T47D (cell line): ENCODE measurements at regions not wholly inside any gene's neighbourhood (a gene's known extent, or its start where the extent isn't known, plus 50 kb on each side); places are given as distances from the start of the nearest gene placed in this dataset.

Experiments
- DNase-seq, 2 experiments: peaks; one replicate each; pipeline versions ENCODE4 v3.0.0 to v3.0.0-alpha.2; 2011 to 2012; ENCODE audit warnings: low read depth in 1 of 2, low spot score in 1 of 2
- JUND ChIP-seq: IDR thresholded peaks from 2 replicates; pipeline ENCODE4 v1.6.1; 2012; ENCODE audit warnings: low read depth
- in situ Hi-C: cut with HindIII; loops from 2 replicates; pipeline ENCODE4 v1.10.0; 2016; ENCODE audit warnings: low sequenced_read_pairs, low pct_unique_long_range_greater_than_20kb

GRCh38 chr2:129699781-129700573 is 279.5 kb upstream of the RAB6C start:
- no peak for TF ChIP-seq JUND
- no peak for DNase-seq
- in situ Hi-C loops, result no loop called here

DNA sequence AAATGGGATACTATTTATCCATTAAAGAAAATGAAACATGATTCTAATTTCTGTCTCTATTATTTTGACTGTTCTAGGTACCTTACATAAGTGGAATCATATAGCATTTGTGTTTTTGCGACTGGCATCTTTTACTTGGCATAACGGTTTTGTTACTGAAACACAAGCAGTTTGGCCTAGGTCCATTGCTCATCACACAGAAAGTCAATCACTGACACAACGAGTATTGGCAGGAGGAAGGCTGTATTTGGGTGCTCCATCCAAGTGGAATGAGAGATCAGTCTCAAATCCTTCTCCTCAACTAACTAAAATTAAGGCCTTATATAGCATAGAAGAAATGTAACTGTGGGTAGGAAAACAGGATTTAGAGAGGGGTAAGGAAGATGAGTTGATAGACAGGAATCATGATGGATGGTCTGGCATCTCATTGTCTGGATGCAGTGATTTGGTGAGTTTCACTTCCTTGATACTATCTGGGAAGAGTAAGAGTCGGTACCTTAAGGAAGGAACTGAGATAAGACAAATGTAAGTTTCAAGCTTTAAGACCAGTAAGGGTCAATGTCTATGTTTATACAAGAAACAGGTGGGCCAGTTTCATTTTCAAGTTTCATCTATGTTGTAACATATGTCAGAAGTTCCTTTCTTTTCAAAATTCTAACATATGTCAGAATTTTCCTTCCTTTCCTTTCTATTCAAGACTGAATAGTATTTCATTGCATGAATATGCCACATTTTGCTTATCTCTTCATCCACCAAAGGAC is 276.9 kb upstream of the RAB6C start:
- DNase-seq, result no peak
- in situ Hi-C loops, result no loop called here
- no peak for TF ChIP-seq JUND

GRCh38 chr2:129705085-129705484 is 274.4 kb upstream of the RAB6C start:
- in situ Hi-C loops, result no loop called here
- peak in 1 of 2 experiments; percentile 25 for DNase-seq
- no peak for TF ChIP-seq JUND

- TF ChIP-seq JUND, result no peak
Measured at GRCh38 chr2:129707800-129708199, 271.7 kb upstream of the RAB6C start.

DNA sequence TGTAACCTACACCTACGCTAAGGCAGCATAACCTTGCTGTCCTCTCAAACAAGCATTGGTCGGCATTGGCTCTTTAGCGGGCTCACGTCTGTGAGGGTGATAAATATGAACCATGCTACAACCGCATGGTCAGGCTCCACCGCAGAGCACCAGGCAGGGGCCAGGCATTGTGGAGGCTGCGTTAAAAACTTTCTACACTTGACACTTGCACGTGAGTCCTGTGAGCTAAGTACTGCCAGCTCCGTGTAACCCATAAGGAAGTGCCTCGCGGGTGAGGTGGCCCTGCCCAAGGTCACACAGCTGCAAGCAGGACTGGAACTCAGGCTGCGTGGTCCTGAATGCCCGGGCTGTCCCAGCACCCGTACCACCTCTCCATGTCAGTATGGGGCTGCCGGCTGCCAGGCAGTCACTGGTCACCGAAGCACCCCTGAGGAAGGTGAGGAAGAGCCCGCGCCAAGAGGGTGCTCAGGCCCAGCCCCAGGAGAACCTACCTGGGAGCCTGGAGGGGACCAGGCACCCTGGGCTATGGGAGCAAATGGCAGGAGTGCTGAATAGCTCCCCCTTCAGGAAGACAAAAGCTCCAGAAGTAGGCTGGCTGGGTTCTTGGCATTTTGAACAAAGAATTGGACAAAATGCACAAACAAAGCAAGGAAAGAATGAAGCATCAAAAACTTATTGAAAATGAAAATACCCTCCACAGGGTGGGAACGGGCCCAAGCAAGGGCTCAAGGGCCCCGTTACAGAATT is 271.1 kb upstream of the RAB6C start:
- TF ChIP-seq JUND, result no peak
- in situ Hi-C loops, result no loop called here

More at GRCh38 chr2:129707800-129708199, 271.7 kb upstream of the RAB6C start:
- no peak for DNase-seq
- in situ Hi-C loops, result no loop called here

GRCh38 chr2:129709001-129709955 is 270.2 kb upstream of the RAB6C start:
- in situ Hi-C loops, result no loop called here
- TF ChIP-seq JUND, result no peak
- DNase-seq, result no peak

More for the DNA sequence above, 271.1 kb upstream of the RAB6C start:
- DNase-seq, result no peak

DNA sequence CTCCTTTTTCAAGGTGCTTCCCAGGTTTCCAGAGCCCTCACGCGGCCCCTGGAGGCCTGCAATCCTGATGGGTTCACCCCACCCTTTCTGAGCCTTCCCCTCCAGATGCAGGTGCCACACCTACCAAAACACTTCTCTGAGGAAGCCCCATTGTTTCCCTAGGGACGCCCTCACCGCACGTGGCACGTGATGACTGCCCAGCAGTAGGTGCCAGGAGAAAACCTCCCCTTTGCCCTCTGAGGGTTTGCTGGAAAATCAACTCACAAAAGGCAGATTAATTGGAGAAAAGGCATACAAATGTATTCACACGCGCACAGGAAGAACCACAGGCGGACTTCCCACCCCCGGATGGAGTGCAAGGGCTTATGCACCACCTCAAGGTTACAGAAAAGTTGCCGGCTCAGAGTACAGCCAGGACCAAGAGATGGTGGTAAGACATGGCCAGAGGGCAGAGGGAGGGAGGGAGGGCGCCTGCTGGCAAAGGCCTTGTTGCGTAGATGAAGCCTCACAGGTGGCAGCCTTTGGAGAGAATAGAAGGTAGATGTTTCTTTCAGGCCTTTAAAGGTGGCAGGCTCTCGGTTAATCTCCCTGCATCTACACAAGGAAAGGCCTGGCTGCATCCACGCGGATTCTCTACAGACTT is 269.4 kb upstream of the RAB6C start:
- DNase-seq, result no peak
- TF ChIP-seq JUND, result no peak
- in situ Hi-C loops, result no loop called here

DNA sequence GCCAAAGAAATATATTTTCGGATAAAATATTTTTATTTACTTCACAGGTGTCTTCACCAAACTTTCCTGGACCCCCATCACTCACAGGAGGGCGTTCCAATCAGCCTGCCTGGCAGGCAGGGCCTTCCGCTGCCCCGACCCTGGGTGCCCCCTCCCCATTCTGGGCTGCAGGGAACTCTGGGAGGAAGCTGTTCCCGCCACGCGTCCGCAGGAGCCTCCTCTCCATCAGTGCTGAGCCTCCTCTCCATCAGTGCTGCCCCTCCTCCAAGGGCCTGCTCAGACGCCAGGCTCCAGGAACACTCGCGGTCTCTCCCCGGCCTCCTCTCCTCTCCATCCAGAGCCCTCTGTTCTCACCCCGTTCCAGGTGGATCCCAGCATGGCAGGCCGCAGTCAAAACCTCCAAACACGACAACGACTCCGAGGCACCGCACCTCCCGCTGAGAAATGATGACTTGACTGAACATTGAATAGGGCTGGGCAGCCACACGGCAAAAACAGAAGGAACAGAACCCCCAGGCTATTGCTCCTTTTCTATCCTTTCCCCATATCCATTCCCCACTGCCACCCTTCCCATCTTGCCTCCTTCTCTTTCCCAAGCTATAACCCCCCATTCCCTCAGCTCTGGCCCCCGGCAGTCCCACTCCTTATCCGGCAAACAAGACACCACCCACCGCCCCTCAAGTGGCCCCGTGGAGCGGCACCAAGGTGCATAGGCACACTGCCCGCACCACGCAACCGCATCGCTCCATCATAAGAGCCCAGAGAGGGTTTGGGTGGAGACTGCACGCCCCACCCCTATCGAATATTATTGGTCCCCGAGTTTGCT is 268.6 kb upstream of the RAB6C start:
- in situ Hi-C loops, result no loop called here
- DNase-seq, result no peak
- TF ChIP-seq JUND, result no peak

DNA sequence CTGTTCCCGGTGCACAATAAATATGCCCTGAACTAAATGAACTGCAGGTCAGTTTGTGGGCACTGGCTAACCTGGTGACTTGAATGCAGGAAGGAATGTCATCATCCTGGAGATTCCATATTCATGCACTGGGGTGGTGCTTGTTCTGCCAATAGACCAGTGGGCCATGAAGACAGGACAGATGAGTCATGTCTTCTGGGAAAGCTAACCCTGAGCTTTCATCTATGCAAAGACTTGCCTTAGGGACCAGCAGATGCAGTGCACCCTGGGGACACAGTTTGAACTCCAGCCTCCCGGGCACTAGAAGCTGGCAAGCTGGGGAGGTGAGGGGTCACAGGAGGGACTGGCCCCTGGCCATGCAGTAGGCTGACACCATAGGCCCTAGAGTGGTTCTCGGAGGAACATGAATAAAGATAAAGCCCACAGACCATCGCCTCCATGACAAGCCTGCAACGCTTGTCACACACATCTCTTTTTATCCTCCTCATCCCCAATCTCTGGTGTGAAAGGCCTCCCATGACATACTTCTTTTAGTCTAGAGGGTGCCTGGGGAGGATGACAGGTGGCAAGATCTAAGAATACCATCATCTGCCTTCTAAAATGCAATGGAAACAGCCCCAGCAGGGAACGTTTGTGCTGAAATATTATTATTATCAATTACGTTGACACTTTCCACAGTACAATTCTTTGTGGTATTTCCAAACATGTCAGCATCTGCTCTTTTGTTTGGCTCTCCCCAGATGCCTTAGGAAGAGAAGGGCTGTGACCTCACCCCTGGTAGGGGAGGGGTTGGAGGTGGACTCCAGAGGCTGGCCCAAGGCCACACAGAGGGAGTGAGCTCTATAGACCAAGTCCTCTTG is 267.4 kb upstream of the RAB6C start:
- no peak for TF ChIP-seq JUND
- in situ Hi-C loops, result no loop called here

GRCh38 chr2:129712676-129712985 is 266.8 kb upstream of the RAB6C start:
- TF ChIP-seq JUND, result no peak
- DNase-seq, result no peak
- in situ Hi-C loops, result no loop called here

More for the DNA sequence above, 267.4 kb upstream of the RAB6C start:
- DNase-seq, result no peak
